ENCODE measurements at regions not wholly inside any gene's neighbourhood (a gene's known extent, or its start where the extent isn't known, plus 50 kb on each side); places are given as distances from the start of the nearest gene placed in this dataset.

DNA sequence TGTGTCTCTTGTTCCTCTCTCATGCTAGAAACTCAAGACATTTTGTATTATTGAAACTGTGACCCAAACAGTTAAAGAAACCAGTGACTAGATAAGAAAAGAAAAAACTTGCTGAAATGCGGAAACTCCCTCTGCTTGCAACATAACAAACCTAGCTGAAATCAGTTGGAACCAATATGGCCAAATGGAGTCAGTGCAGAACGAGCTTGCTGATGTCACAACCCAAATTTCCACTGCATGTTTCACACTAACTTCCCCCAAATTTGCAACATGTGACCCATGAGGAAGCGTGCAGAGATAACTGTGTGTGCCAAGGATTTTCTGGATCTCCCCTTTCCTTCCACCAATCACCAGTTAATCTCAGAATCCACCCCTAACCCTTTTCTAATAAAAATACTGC lies 208.0 kb downstream of the DLEU7 start:
- H3K36me3 Mint-ChIP-seq (ENCODE audit: low read depth), result peaks cover 5% of the 10 kb centered on the region
- H3K27me3 Mint-ChIP-seq (ENCODE audit: low read depth, poor library complexity), result no peaks in the 10 kb centered on the region
- peak overlapping the region; percentile 85 for H3K27ac Mint-ChIP-seq
- no peak overlapping the region for H3K4me3 Mint-ChIP-seq
- no peak for DNase-seq
- TF ChIP-seq, protein P1, sequence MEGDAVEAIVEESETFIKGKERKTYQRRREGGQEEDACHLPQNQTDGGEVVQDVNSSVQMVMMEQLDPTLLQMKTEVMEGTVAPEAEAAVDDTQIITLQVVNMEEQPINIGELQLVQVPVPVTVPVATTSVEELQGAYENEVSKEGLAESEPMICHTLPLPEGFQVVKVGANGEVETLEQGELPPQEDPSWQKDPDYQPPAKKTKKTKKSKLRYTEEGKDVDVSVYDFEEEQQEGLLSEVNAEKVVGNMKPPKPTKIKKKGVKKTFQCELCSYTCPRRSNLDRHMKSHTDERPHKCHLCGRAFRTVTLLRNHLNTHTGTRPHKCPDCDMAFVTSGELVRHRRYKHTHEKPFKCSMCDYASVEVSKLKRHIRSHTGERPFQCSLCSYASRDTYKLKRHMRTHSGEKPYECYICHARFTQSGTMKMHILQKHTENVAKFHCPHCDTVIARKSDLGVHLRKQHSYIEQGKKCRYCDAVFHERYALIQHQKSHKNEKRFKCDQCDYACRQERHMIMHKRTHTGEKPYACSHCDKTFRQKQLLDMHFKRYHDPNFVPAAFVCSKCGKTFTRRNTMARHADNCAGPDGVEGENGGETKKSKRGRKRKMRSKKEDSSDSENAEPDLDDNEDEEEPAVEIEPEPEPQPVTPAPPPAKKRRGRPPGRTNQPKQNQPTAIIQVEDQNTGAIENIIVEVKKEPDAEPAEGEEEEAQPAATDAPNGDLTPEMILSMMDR (IDR thresholded peaks at IDR 0.05), result no peak
- peaks cover 15% of the 10 kb centered on the region for H3K9me3 Mint-ChIP-seq
- peaks cover 30% of the 10 kb centered on the region for H3K4me1 Mint-ChIP-seq

DNA sequence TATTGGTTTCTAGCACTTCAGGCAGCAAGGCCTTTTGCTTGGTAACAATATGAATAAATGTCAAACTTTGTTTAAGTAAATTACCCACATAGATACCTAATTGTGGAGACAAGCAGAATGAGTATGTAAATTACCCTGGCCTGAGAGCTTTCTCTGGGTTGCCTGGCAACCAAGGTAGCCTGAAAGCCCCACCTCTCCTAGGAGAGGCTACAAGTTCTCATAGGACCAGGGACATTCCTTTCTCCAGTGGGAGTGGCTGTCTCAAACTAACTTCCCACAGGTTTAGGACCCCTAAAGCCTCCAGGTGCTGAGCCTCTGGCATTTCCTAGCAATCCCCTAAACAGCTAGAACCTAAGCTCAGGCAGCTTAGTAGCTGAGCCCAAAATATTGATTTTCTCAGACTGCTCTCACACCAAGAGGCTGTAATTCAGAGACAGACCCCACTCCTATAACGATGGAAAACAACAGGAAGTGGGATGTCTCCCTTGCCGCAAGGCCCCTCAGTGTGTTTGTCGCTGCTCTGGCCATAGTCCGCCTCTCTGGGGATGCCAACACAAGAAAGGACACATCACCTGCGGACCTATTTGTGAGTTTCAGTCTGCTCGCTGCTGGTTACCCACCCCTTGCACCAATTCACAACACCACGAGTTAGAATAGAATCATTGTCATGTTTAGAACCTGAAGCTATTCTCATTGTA lies 207.3 kb downstream of the DLEU7 start:
- Mint-ChIP-seq H3K4me3 (no peak overlapping the region), H3K27ac (peak overlapping the region; percentile 85)
- DNase-seq, result peak; percentile 10

GRCh38 chr13:50643060-50643459 lies 200.4 kb downstream of the DLEU7 start:
- Mint-ChIP-seq H3K36me3 (ENCODE audit: low read depth) (peaks cover 2% of the 10 kb centered on the region), H3K27ac (no peak overlapping the region), H3K9me3 (peaks cover 13% of the 10 kb centered on the region), H3K4me1 (peaks cover 21% of the 10 kb centered on the region), H3K4me3 (no peak overlapping the region), H3K27me3 (ENCODE audit: low read depth, poor library complexity) (peaks cover 10% of the 10 kb centered on the region)
- TF ChIP-seq, protein P1 (IDR thresholded peaks at IDR 0.05), result no peak
- DNase-seq, result no peak

More for the DNA sequence above, 207.3 kb downstream of the DLEU7 start:
- Mint-ChIP-seq H3K9me3 (peaks cover 15% of the 10 kb centered on the region), H3K36me3 (ENCODE audit: low read depth) (peaks cover 5% of the 10 kb centered on the region), H3K4me1 (peaks cover 26% of the 10 kb centered on the region), H3K27me3 (ENCODE audit: low read depth, poor library complexity) (no peaks in the 10 kb centered on the region)
- TF ChIP-seq, protein P1 (IDR thresholded peaks at IDR 0.05), result no peak

DNA sequence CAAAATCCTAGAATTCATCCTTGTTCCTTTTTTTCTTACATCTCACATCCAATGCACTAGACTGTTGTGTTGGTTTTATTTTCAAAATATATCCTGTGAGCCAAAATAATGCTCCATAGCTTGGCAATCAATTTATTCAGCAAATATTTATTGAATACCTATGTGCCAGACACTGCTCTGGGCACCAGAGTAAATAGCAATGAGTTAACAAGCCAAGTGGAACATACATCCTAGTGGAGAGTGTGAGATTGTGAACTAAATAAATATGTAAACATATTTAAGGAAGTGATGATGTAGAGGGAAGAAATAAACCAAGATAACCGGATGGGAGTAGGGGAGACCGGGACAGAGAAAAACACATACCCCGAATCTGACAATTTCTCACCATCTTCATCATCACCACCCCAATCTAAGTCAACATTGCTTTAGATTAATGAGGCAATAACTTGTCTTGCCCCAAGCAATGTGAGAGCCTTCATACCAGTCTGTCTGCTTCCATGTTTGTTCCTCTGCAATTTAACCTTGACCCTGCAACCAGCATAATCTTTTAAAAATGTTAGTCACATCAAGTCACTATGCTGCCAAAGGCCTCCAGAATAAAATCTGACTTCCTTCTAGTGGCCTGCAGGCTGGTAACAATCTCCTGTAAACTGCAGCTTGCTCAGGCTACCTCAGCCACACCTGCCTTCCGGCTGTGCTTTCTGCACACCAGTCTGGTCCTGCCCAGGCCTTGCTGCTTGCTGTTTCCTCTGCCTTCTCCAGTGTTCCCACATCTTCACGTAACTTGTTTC lies 199.2 kb downstream of the DLEU7 start:
- Mint-ChIP-seq H3K36me3 (ENCODE audit: low read depth) (no peaks in the 10 kb centered on the region), H3K27me3 (ENCODE audit: low read depth, poor library complexity) (peaks cover 10% of the 10 kb centered on the region), H3K4me3 (no peak overlapping the region), H3K27ac (no peak overlapping the region), H3K4me1 (peaks cover 20% of the 10 kb centered on the region), H3K9me3 (peaks cover 6% of the 10 kb centered on the region)
- no peak for DNase-seq
- TF ChIP-seq, protein P1 (IDR thresholded peaks at IDR 0.05), result no peak

- Mint-ChIP-seq H3K4me3 (no peak overlapping the region), H3K27me3 (ENCODE audit: low read depth, poor library complexity) (peaks cover 10% of the 10 kb centered on the region), H3K4me1 (peaks cover 17% of the 10 kb centered on the region), H3K36me3 (ENCODE audit: low read depth) (no peaks in the 10 kb centered on the region), H3K9me3 (peaks cover 6% of the 10 kb centered on the region), H3K27ac (no peak overlapping the region)
- no peak for DNase-seq
- TF ChIP-seq, protein P1 (IDR thresholded peaks at IDR 0.05), result no peak
Observed at GRCh38 chr13:50645092-50645491, 198.4 kb downstream of the DLEU7 start.

Data from nephron progenitor cell (in vitro differentiated cells).